ENCODE measurements at regions not wholly inside any gene's neighbourhood (a gene's known extent, or its start where the extent isn't known, plus 50 kb on each side); places are given as distances from the start of the nearest gene placed in this dataset.
A peak's percentile ranks its signal among the peaks of the same experiment; 100 is the strongest.

GRCh38 chr14:89624500-89625156, 207.6 kb upstream of the FOXN3 start:
- Histone ChIP-seq H3K27ac (ENCODE audit: low read depth) (no peak overlapping the region), H3K36me3 (ENCODE audit: insufficient read depth) (no peaks in the 10 kb centered on the region), H3K4me3 (ENCODE audit: low read depth, low read length) (no peak overlapping the region), H3K4me1 (ENCODE audit: insufficient read depth) (peaks cover 2% of the 10 kb centered on the region)
- no peak for DNase-seq (ENCODE audit: extremely low spot score)
- WGBS = 49% methylated on average over 15 of the region's 15 CpGs

DNA sequence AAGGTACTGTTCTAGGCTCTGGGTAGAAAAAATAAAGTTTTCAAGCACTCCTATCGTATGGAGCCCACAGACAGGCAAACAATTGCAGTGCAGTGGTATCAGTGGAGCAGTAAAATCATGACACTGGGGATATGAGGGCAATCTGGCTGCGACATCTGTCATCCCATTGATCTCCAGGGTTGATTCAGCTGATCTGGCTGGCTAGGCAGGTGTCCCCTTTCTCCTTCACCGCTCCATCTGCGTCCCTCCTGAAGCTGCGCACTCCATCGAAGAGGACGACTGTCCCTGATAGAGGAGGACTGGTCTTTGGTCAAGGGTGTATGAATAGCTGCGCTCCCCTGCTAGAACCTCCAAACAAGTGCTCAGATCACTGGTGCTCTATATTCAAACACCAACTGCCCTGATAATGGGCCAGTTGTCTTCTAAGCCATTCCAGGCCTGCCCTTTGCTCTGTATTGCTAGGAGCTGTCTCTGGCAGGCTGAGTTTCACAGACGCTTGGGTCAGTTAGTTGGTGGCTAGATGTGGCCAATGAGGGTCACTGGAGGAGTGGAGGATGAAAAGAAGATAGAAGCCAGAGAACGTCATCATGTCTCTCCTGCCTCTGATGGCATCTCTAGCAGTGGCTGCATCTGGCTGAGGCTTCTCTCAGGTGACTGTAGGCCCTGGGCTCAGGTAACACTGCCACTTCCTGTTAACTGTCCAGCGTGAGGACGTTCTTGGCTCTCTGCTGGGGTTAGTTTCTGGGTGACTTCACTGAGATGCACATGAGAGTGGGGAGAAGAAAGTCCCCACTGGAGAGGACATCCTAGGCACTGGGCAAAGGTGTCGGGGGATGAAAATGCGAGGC, 205.0 kb upstream of the FOXN3 start:
- WGBS = 94% methylated on average over 14 of the region's 14 CpGs
- no peak for DNase-seq (ENCODE audit: extremely low spot score)
- no peak overlapping the region for H3K4me3 ChIP-seq (ENCODE audit: low read depth, low read length)
- H3K36me3 ChIP-seq (ENCODE audit: insufficient read depth) = no peaks in the 10 kb centered on the region
- no peak overlapping the region for H3K27ac ChIP-seq (ENCODE audit: low read depth)
- peaks cover 2% of the 10 kb centered on the region for H3K4me1 ChIP-seq (ENCODE audit: insufficient read depth)

- no peak for DNase-seq (ENCODE audit: extremely low spot score)
- Histone ChIP-seq H3K36me3 (ENCODE audit: insufficient read depth) (no peaks in the 10 kb centered on the region), H3K4me1 (ENCODE audit: insufficient read depth) (peaks cover 2% of the 10 kb centered on the region), H3K27ac (ENCODE audit: low read depth) (no peak overlapping the region), H3K4me3 (ENCODE audit: low read depth, low read length) (no peak overlapping the region)
- 90% methylated on average over 5 of the region's 5 CpGs for WGBS
These were observed 204.0 kb upstream of the FOXN3 start for GRCh38 chr14:89621009-89621421.

DNA sequence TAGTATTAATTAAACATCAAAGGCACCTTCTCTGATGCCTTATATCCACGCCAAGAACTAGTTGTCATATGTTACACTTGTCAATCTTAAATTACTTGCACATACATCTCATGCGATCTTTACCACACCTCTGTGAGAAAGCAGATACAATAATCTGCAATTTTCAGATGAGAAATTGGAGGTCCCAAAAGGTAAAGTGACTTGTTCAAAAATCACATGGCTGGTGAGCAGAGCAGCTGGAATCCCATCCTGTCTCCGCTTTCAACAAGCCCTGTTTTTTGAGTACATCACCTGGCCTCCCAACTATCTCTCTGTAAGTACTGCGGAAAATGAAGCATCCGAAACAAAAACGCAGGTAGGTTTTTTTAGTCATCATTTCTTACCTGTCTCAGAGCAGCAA, 203.4 kb upstream of the FOXN3 start:
- no peak overlapping the region for H3K27ac ChIP-seq (ENCODE audit: low read depth)
- H3K36me3 ChIP-seq (ENCODE audit: insufficient read depth) = no peaks in the 10 kb centered on the region
- 95% methylated on average over 6 of the region's 6 CpGs for WGBS
- H3K4me1 ChIP-seq (ENCODE audit: insufficient read depth) = peaks cover 2% of the 10 kb centered on the region
- H3K4me3 ChIP-seq (ENCODE audit: low read depth, low read length) = no peak overlapping the region
- DNase-seq (ENCODE audit: extremely low spot score) = no peak

- no peaks in the 10 kb centered on the region for H3K4me1 ChIP-seq (ENCODE audit: insufficient read depth)
- peak overlapping the region; percentile 94 for H3K4me3 ChIP-seq (ENCODE audit: low read depth, low read length)
- DNase-seq (ENCODE audit: extremely low spot score) = no peak
- no peaks in the 10 kb centered on the region for H3K36me3 ChIP-seq (ENCODE audit: insufficient read depth)
- H3K27ac ChIP-seq (ENCODE audit: low read depth) = no peak overlapping the region
- WGBS = 86% methylated on average over 4 of the region's 4 CpGs
These were observed 202.6 kb upstream of the FOXN3 start for GRCh38 chr14:89619596-89619995.

GRCh38 chr14:89618811-89619551, 201.9 kb upstream of the FOXN3 start:
- DNase-seq (ENCODE audit: extremely low spot score) = no peak
- H3K4me1 ChIP-seq (ENCODE audit: insufficient read depth) = no peaks in the 10 kb centered on the region
- WGBS = 2% methylated on average over 66 of the region's 66 CpGs

GRCh38 chr14:89618330-89618708, 201.3 kb upstream of the FOXN3 start:
- Histone ChIP-seq H3K27ac (ENCODE audit: low read depth) (peak overlapping the region; percentile 57), H3K36me3 (ENCODE audit: insufficient read depth) (no peaks in the 10 kb centered on the region), H3K4me1 (ENCODE audit: insufficient read depth) (no peaks in the 10 kb centered on the region), H3K4me3 (ENCODE audit: low read depth, low read length) (peak overlapping the region; percentile 94)
- 1% methylated on average over 6 of the region's 6 CpGs for WGBS
- no peak for DNase-seq (ENCODE audit: extremely low spot score)

More at GRCh38 chr14:89618811-89619551, 201.9 kb upstream of the FOXN3 start:
- Histone ChIP-seq H3K36me3 (ENCODE audit: insufficient read depth) (no peaks in the 10 kb centered on the region), H3K4me3 (ENCODE audit: low read depth, low read length) (peak overlapping the region; percentile 94), H3K27ac (ENCODE audit: low read depth) (peak overlapping the region; percentile 82)

GRCh38 chr14:89617481-89618329, 200.7 kb upstream of the FOXN3 start:
- DNase-seq (ENCODE audit: extremely low spot score) = no peak
- H3K4me3 ChIP-seq (ENCODE audit: low read depth, low read length) = peak overlapping the region; percentile 94
- H3K27ac ChIP-seq (ENCODE audit: low read depth) = peak overlapping the region; percentile 57
- 11% methylated on average over 20 of the region's 20 CpGs for WGBS
- no peaks in the 10 kb centered on the region for H3K4me1 ChIP-seq (ENCODE audit: insufficient read depth)
- H3K36me3 ChIP-seq (ENCODE audit: insufficient read depth) = no peaks in the 10 kb centered on the region

GRCh38 chr14:89616852-89617341, 199.9 kb upstream of the FOXN3 start:
- H3K27ac ChIP-seq (ENCODE audit: low read depth) = no peak overlapping the region
- no peaks in the 10 kb centered on the region for H3K36me3 ChIP-seq (ENCODE audit: insufficient read depth)
- H3K4me3 ChIP-seq (ENCODE audit: low read depth, low read length) = no peak overlapping the region
- DNase-seq (ENCODE audit: extremely low spot score) = no peak
- no peaks in the 10 kb centered on the region for H3K4me1 ChIP-seq (ENCODE audit: insufficient read depth)
- WGBS = 49% methylated on average over 5 of the region's 5 CpGs

DNA sequence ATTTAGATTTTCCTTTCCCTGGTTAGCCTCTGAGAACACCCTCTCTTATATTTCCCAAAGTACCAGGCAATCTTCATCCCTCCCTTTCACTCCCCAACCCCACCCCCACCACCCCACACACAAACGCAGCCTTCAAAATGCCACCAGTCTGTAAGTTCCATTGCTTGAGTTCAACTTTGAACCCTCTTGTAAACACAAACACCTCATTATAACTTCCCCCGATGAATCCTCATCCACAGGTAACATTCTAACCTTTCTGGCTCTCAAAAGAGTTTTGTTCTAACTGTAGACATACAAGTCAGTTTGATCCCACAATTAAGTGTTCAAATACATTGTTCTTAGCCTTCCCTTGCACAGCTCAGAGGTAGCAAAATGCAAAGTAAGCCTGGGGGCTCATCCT, 199.4 kb upstream of the FOXN3 start:
- WGBS = 41% methylated on average over 2 of the region's 2 CpGs

GRCh38 chr14:89615421-89615820, 198.4 kb upstream of the FOXN3 start:
- no peak overlapping the region for H3K27ac ChIP-seq (ENCODE audit: low read depth)

More for the DNA sequence above, 199.4 kb upstream of the FOXN3 start:
- no peaks in the 10 kb centered on the region for H3K36me3 ChIP-seq (ENCODE audit: insufficient read depth)
- H3K4me3 ChIP-seq (ENCODE audit: low read depth, low read length) = no peak overlapping the region
- no peak for DNase-seq (ENCODE audit: extremely low spot score)
- H3K27ac ChIP-seq (ENCODE audit: low read depth) = no peak overlapping the region
- no peaks in the 10 kb centered on the region for H3K4me1 ChIP-seq (ENCODE audit: insufficient read depth)

DNA sequence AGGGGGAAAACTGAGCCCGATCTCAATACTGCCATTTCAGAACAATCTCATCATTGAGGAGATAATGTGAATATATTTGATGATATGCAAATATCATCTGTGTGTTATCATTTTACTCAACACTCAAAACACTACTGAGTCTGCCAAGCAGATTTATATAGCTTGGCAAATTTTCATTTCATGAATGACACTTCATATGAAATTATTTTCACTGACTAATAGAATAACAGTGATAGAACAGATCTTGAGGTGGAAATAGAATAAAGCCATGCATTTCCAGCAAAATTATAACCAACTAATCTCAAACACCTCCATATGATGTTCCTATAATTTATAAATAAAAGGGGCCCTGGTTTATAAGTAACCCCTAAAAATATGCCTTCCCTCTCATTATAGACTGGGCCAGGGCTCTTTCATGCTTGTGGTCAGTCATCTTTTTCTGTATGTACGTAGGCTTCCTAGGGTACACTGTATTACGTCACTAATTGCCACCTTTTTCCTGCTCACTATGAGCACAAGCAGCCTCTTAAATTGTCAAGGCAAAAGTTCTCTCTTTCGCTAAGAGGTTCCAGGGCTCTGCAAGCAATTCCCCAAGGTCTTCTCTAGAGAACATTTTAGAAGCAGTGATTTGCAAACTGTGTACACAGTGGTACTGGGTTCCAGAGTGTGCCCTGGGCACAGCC, 197.1 kb upstream of the FOXN3 start:
- no peaks in the 10 kb centered on the region for H3K4me1 ChIP-seq (ENCODE audit: insufficient read depth)
- no peak overlapping the region for H3K4me3 ChIP-seq (ENCODE audit: low read depth, low read length)
- no peak overlapping the region for H3K27ac ChIP-seq (ENCODE audit: low read depth)
- no peak for DNase-seq (ENCODE audit: extremely low spot score)
- H3K36me3 ChIP-seq (ENCODE audit: insufficient read depth) = no peaks in the 10 kb centered on the region
- WGBS = 86% methylated on average over 4 of the region's 4 CpGs

More at GRCh38 chr14:89615421-89615820, 198.4 kb upstream of the FOXN3 start:
- WGBS = 68% methylated on average over 3 of the region's 3 CpGs
- no peak for DNase-seq (ENCODE audit: extremely low spot score)
- H3K36me3 ChIP-seq (ENCODE audit: insufficient read depth) = no peaks in the 10 kb centered on the region
- no peaks in the 10 kb centered on the region for H3K4me1 ChIP-seq (ENCODE audit: insufficient read depth)
- H3K4me3 ChIP-seq (ENCODE audit: low read depth, low read length) = no peak overlapping the region
